RPMI8226 (cell line): ENCODE measurements at regions not wholly inside any gene's neighbourhood (a gene's known extent, or its start where the extent isn't known, plus 50 kb on each side); places are given as distances from the start of the nearest gene placed in this dataset.

Experiments
- DNase-seq: peaks from one replicate; pipeline ENCODE4 v3.0.0-alpha.2; 2015

DNA sequence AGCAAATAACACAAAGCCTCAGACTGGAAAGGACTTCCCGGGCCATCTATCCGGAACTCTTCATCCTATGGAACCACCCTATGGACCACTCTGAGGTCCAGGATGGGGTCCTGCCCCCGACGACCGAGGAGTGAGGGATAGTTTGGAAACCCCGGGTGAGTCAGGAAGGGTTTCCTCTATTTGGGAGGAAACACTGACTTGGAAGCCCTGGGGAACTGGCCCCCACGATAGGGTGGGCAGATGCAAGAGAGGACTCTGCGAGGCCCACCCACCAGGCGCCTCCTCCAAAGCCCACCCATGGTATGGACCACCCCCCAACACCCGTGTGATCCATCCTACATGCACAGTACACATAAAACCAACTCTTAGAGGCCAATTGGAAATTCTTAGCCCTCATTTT lies 69.4 kb downstream of the CPN2 start:
- no peak for DNase-seq

DNA sequence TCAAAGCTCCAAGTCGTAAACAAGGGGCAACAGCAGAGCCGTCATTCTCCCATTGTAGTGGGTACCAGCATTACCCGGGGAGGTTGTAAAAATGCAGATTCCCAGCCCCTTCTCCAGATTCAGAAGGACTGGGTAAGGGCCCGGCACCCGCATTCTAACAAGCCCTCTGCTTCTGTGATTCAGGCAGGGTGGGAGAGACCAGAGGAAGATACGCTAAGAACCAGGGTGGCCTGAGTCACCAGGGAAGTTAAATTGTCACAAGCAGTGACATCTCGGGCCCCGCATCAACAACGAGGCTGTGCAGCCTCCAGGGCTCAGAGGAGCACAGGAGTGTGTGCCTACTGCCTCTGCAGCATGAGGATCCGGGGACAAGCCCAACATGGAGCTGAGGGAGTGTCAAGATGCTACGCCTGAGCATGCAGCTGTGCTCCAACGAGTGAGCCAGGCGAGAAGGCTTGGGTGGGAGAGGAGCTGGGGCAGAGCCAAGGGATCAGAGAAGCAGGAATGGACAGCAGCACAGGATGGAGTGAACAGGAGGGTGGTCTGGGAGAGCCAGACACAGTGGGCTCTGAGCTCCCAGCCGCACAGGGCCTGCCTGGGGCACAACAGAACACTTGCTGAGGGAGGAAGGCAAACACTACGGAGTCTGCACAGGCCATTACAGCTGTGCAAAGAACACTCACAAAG lies 68.5 kb downstream of the CPN2 start:
- no peak for DNase-seq

DNA sequence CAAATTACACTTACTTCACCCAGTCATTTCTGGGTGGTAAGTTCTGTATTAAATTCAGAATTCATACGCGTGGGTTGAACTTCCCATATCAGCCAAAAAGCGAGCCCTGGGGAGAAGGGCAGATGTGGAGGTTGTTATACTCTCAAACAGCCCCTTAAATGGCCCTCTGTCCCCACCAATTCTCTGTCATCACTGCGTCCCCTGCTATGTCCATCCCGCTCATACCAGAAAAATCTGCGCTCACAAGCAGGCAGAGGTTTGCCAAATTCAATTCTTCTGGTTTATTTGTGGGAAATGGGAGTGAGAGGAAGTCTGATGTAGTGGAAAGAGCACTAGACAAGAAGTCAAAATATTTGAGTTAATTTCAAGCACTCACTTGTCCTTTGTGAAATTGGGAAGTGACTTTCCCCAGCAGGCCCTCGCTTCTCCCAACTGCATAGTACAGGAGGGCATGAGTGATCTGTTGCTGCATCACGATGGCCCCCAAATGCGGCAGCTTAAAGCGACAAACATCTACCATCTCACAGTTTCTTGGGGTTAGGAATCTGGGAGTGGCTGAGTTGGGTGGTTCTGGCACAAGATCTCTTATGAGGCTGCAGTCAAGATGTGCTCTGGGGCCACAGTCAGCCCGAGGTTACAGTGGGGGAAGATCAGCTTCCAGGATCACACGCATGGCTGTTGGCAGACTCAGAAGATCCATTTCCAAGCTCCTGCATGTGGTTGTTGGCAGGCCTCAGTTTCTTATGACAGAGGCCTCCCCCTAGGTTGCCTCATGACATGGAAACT lies 67.7 kb downstream of the CPN2 start:
- DNase-seq: no peak

DNA sequence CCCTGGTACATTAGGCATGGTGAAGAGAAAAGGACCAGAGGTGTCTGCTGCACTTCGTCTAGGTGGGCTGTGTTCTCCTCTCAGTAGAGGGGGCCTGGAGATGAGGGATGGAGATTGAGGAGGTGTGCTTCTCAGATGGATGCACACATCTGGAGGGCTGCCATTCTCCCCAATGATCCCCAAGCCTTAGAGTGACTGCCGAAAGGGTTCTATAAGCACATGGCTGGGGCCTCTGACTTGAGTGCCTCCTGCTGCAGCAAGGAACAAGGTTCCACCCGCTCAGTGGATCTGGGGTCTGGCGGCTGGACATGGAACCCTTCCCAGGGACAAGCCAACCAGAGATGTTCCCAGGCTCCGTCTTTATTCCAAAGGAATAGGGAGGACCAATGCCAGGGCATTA lies 66.8 kb downstream of the CPN2 start:
- DNase-seq: no peak

DNA sequence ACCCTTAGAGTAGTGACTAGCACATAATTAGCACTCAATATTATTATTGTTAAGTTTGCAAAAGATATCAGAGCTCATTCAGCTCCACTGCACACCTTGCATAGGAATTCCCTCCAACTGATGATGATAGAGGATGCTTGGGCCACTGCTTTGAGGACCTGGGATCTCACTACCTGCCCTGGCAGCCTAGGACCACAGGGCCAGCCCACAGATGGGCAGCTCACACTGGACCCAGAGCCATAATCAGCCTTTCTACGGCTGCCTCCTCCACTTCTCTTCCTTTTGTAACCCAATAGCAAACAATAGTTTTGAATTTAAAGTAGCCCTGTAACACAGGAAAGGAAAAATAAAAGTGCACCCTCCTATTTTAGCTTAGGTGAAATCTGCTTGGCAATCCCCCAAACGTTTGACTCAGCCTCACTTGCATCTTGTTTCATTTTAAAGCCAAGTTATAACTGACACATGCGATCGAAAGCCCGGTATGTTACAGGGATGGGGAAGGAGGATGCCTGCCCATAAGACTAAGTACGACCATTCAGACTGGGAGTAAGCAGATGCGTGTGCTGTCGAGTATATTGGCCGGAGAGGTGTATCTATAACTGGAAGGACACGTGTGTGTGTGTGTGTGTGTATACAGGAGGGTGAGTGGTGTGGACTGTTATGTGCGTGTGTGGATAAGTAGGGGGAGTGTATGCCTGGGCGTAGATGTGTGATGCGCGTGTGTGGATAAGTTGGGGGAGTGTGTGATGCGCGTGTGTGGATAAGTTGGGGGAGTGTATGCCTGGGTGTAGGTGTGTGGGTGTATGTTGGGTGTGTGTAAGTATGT lies 65.9 kb downstream of the CPN2 start:
- DNase-seq: peak; percentile 38

DNA sequence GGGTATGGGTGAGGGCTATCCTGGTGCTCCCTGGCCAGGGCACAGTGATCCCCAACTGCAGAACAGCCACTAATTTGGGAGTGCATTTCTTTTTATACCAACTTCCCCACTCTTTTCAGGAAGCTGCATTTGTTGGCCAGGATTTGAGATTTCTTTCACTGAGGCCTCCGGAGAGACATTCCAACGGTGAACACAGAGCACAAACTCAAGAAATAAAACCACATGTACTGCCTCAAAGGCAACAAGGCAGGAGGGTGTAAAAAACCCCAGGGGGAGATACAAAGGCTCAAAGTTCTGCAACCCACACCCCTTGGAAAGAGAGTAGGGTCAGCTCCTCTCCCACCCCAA lies 65.3 kb downstream of the CPN2 start:
- no peak for DNase-seq

DNA sequence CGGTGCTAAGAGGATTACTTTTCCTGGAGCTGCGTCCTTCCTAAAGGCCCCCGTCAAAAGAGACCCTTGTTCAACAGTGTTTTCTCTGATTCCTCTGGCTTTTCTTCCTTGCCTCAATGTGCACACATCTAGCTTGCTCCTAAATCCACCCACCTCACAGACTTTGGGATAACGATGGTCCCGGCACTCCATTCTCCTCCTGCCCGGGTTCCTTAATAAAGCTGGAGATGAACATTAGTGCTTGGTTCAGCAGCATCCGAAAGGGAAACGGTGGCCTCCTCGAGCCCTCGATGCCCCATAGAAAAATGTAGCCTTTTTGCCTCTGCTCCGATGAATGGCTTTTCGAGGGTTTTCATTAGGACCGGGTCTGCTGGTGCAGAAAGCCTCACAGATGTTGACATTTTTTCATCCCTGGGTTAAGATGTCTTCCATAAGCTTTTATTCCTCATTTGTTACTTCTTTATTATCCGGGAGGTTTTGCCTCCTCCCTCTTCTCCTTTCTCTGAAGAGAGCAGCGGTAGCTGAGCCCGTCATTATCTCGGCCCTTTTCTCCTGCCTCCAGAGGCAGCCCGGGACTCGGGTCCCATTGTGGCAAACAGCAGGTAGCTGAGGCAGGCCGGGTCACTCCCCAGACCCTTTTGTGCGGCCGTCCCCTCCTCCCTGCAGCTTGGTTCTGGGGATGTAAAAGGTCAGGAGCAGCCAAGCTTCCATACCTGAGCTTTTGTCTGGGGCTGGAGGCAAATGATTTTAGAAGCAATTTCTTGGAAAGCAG lies 64.6 kb downstream of the CPN2 start:
- no peak for DNase-seq

DNA sequence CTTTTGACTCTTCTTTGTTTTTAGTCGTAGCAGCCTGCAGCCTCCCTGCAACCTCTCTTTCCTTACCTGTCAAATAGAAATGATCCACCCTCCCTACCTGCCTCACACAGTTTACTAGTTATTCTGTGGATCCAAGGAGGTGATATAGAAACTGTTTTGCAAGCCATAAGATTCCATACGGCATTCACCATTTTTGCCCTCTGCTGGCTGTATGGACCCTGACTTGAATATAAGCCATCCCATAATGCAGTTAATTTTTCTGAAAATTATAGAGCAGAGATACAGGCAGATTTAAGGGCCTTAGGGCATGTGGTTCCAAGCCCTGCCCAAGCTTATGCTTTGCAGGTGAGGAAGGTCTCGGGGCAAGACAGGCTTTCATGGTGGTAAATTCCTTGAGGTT lies 63.8 kb downstream of the CPN2 start:
- DNase-seq: no peak

DNA sequence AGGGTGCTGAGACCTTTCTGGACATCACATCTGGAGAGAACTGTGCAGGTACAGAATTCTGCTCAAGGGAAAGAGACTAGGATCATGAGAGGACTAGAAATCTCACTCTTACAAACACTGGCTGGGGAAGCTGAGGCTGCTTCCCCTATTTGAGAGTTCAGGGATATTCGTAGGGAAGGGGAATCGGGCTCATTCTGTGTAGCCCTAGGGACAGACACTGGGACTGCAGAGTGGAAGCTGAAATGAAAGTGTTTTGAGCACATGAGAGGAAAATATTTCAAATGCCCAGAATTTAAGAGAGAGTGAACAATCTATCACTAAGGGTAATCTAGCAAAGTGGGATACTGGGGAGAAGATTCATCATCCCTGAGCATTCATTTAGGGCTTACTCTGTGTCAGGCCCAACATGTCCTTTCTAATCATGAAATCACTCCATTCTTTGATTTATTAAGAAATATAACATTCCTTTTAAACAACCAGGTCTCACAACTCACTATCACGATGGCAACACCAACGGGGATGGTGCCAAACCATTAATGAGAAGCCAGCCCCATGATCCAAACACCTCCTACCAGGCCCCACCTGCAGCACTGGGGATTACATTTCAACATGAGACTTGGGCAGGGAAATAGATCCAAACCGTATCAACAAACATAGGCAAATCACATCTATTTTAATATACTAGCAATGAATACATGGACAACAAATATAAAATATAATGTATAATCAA lies 63.0 kb downstream of the CPN2 start:
- no peak for DNase-seq
